ENCODE measurements at regions not wholly inside any gene's neighbourhood (a gene's known extent, or its start where the extent isn't known, plus 50 kb on each side); places are given as distances from the start of the nearest gene placed in this dataset.

DNA sequence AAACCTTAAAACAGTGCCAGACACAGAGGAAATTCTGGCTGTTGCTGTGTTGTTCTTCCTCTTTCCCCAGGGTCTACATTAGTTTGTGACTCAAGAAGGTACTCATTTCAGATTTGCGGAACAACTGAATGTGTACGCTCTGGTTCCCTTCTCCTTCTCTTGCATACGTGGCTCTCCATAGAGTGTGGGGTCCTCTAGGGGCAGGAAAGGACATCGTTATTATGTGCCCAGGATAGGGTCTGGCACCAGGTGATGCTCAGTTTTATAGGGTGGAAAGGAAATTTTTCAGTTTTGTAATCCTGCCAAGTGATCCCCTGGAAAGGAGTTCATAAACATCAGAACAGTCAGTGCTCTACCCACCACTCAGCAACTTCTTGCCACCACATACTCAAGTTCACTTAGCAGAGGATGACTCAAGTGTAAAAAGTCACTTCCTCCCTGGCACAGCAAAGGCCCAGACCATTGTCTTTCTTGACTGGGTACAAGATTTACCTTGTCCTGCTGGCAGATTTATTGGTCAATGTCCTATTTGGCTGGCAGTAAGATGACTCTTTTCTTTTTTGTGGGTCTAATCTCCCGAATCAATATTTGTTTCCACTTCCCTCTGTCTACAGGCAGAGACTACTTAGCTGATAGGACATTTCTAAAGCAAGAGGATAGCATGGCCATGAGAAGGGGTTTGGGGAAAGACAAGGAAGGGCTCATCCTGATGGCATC, 246.0 kb upstream of the TENM4 start:
- TF ChIP-seq FOXA2 (IDR thresholded peaks at IDR 0.05) = no peak
- TF ChIP-seq FOXA1 (IDR thresholded peaks at IDR 0.05) = no peak
- TF ChIP-seq, protein P1, sequence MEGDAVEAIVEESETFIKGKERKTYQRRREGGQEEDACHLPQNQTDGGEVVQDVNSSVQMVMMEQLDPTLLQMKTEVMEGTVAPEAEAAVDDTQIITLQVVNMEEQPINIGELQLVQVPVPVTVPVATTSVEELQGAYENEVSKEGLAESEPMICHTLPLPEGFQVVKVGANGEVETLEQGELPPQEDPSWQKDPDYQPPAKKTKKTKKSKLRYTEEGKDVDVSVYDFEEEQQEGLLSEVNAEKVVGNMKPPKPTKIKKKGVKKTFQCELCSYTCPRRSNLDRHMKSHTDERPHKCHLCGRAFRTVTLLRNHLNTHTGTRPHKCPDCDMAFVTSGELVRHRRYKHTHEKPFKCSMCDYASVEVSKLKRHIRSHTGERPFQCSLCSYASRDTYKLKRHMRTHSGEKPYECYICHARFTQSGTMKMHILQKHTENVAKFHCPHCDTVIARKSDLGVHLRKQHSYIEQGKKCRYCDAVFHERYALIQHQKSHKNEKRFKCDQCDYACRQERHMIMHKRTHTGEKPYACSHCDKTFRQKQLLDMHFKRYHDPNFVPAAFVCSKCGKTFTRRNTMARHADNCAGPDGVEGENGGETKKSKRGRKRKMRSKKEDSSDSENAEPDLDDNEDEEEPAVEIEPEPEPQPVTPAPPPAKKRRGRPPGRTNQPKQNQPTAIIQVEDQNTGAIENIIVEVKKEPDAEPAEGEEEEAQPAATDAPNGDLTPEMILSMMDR (IDR thresholded peaks at IDR 0.05; ENCODE audit: low read depth, low read length, missing input control) = no peak
- no peak for TF ChIP-seq RAD21 (IDR thresholded peaks at IDR 0.05)
- TF ChIP-seq, protein P2, sequence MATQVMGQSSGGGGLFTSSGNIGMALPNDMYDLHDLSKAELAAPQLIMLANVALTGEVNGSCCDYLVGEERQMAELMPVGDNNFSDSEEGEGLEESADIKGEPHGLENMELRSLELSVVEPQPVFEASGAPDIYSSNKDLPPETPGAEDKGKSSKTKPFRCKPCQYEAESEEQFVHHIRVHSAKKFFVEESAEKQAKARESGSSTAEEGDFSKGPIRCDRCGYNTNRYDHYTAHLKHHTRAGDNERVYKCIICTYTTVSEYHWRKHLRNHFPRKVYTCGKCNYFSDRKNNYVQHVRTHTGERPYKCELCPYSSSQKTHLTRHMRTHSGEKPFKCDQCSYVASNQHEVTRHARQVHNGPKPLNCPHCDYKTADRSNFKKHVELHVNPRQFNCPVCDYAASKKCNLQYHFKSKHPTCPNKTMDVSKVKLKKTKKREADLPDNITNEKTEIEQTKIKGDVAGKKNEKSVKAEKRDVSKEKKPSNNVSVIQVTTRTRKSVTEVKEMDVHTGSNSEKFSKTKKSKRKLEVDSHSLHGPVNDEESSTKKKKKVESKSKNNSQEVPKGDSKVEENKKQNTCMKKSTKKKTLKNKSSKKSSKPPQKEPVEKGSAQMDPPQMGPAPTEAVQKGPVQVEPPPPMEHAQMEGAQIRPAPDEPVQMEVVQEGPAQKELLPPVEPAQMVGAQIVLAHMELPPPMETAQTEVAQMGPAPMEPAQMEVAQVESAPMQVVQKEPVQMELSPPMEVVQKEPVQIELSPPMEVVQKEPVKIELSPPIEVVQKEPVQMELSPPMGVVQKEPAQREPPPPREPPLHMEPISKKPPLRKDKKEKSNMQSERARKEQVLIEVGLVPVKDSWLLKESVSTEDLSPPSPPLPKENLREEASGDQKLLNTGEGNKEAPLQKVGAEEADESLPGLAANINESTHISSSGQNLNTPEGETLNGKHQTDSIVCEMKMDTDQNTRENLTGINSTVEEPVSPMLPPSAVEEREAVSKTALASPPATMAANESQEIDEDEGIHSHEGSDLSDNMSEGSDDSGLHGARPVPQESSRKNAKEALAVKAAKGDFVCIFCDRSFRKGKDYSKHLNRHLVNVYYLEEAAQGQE (IDR thresholded peaks at IDR 0.05) = no peak
- H3K4me3 ChIP-seq (ENCODE audit: low read depth in 1 of 3, low read length in 3 of 3) = no peak overlapping the region
- no peaks in the 10 kb centered on the region for H3K4me1 ChIP-seq (ENCODE audit: control insufficient read depth in 4 of 4, insufficient read depth in 4 of 4, low read length in 3 of 4)
- H3K9me3 ChIP-seq (ENCODE audit: control insufficient read depth in 4 of 4, low read length in 3 of 4) = no peaks in the 10 kb centered on the region
- 67% methylated on average over 5 of the region's 5 CpGs for WGBS
- H3K36me3 ChIP-seq (ENCODE audit: control insufficient read depth in 4 of 4, insufficient read depth in 3 of 4, low read depth in 1 of 4, low read length in 3 of 4) = no peaks in the 10 kb centered on the region
- H3K27ac ChIP-seq (ENCODE audit: low read depth in 1 of 2, low read length in 2 of 2) = no peak overlapping the region
- DNase-seq (ENCODE audit: low spot score) = no peak
- H3K9ac ChIP-seq (ENCODE audit: low read depth in 1 of 2, low read length in 2 of 2) = no peak overlapping the region
- peaks cover 0 to 3% (median 0%) of the 10 kb centered on the region in 4 donors for H3K27me3 ChIP-seq (ENCODE audit: control insufficient read depth in 4 of 4, insufficient read depth in 4 of 4, low read length in 3 of 4)

DNA sequence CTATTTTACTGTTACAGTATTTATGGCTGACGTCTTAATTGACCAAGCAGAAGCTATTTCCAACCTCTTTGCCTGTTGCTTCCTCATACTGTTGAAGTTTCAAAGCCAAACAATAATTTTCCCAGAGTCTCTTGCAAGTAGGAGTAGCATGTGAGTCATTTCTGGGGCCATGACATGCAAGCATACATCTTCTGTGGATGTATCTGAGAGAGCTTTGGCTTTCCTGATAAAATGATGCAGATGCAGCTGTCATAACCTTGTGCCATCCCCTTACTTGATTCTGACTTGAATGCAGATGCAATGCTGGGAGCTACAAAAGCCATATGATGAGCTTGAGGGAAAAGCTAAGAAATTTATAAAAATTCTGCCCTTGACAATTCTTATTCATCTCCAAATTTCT, 243.1 kb upstream of the TENM4 start:
- H3K36me3 ChIP-seq (ENCODE audit: control insufficient read depth in 4 of 4, insufficient read depth in 3 of 4, low read depth in 1 of 4, low read length in 3 of 4) = no peaks in the 10 kb centered on the region
- TF ChIP-seq HNF4A (conservative IDR thresholded peaks at IDR 0.05) (no peak), FOXA1 (IDR thresholded peaks at IDR 0.05) (no peak), RAD21 (IDR thresholded peaks at IDR 0.05) (no peak), NR2F2 (IDR thresholded peaks at IDR 0.05) (no peak), TAF1 (conservative IDR thresholded peaks at IDR 0.05) (no peak)
- TF ChIP-seq, protein P3, sequence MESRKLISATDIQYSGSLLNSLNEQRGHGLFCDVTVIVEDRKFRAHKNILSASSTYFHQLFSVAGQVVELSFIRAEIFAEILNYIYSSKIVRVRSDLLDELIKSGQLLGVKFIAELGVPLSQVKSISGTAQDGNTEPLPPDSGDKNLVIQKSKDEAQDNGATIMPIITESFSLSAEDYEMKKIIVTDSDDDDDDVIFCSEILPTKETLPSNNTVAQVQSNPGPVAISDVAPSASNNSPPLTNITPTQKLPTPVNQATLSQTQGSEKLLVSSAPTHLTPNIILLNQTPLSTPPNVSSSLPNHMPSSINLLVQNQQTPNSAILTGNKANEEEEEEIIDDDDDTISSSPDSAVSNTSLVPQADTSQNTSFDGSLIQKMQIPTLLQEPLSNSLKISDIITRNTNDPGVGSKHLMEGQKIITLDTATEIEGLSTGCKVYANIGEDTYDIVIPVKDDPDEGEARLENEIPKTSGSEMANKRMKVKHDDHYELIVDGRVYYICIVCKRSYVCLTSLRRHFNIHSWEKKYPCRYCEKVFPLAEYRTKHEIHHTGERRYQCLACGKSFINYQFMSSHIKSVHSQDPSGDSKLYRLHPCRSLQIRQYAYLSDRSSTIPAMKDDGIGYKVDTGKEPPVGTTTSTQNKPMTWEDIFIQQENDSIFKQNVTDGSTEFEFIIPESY (IDR thresholded peaks at IDR 0.05) = no peak
- TF ChIP-seq, protein P1 (IDR thresholded peaks at IDR 0.05; ENCODE audit: low read depth, low read length, missing input control) = no peak
- TF ChIP-seq, protein P4, sequence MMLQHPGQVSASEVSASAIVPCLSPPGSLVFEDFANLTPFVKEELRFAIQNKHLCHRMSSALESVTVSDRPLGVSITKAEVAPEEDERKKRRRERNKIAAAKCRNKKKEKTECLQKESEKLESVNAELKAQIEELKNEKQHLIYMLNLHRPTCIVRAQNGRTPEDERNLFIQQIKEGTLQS (IDR thresholded peaks at IDR 0.05) = no peak
- no peak overlapping the region for H3K9ac ChIP-seq (ENCODE audit: low read depth in 1 of 2, low read length in 2 of 2)
- no peaks in the 10 kb centered on the region for H3K4me1 ChIP-seq (ENCODE audit: control insufficient read depth in 4 of 4, insufficient read depth in 4 of 4, low read length in 3 of 4)
- H3K9me3 ChIP-seq (ENCODE audit: control insufficient read depth in 4 of 4, low read length in 3 of 4) = no peaks in the 10 kb centered on the region
- no peak overlapping the region for H3K27ac ChIP-seq (ENCODE audit: low read depth in 1 of 2, low read length in 2 of 2)
- no peak overlapping the region for H3K4me3 ChIP-seq (ENCODE audit: low read depth in 1 of 3, low read length in 3 of 3)
- WGBS = 46% methylated on average over 1 of the region's 1 CpG
- no peak for DNase-seq (ENCODE audit: low spot score)
- peaks cover 0 to 3% (median 0%) of the 10 kb centered on the region in 4 donors for H3K27me3 ChIP-seq (ENCODE audit: control insufficient read depth in 4 of 4, insufficient read depth in 4 of 4, low read length in 3 of 4)

Data from liver (tissue), 8 donors.